T-helper 17 cell (primary cell): ENCODE measurements at regions not wholly inside any gene's neighbourhood (a gene's known extent, or its start where the extent isn't known, plus 50 kb on each side); places are given as distances from the start of the nearest gene placed in this dataset.

Experiments used
- ATAC-seq: fragments of 150-1000 bp; cut with Tn5 transposase; 2 replicates; pipeline ENCODE4 v1.10.0; 2021; ENCODE audit warnings: mild to moderate bottlenecking, moderate library complexity
- DNase-seq, 3 donors: peaks; one replicate each; pipeline versions ENCODE4 v3.0.0 to v3.0.0-alpha.2; 2020 to 2021
- H3K9me3 ChIP-seq: one replicate; pipeline ENCODE4 v1.7.0; 2013; ENCODE audit warnings: low read length, mild to moderate bottlenecking; ENCODE audit not compliant: control insufficient read depth, poor library complexity, severe bottlenecking
- H3K27ac Mint-ChIP-seq: one replicate; pipeline ENCODE4 v1.8.0; 2022; ENCODE audit warnings: mild to moderate bottlenecking, moderate library complexity, mixed read lengths
- H3K27me3 Mint-ChIP-seq: one replicate; pipeline ENCODE4 v1.8.0; 2022; ENCODE audit warnings: mixed read lengths
- H3K36me3 Mint-ChIP-seq: one replicate; pipeline ENCODE4 v1.8.0; 2022; ENCODE audit warnings: low read depth, mixed read lengths
- H3K4me1 Mint-ChIP-seq: one replicate; pipeline ENCODE4 v1.8.0; 2022; ENCODE audit warnings: mild to moderate bottlenecking, mixed read lengths
- H3K4me3 Mint-ChIP-seq: one replicate; pipeline ENCODE4 v1.8.0; 2022; ENCODE audit warnings: mild to moderate bottlenecking, moderate library complexity, mixed read lengths

- DNase-seq = no peak
- no peak overlapping the region for H3K27ac Mint-ChIP-seq
- H3K4me3 Mint-ChIP-seq = no peak overlapping the region
- ATAC-seq = no peak
- H3K36me3 Mint-ChIP-seq = no peaks in the 10 kb centered on the region
- H3K4me1 Mint-ChIP-seq = no peaks in the 10 kb centered on the region
- no peaks in the 10 kb centered on the region for H3K9me3 ChIP-seq
- H3K27me3 Mint-ChIP-seq = no peaks in the 10 kb centered on the region
These were observed 421.3 kb downstream of the FAT4 start for GRCh38 chr4:125736057-125736456.

- Mint-ChIP-seq H3K27me3 (no peaks in the 10 kb centered on the region), H3K4me1 (no peaks in the 10 kb centered on the region), H3K27ac (no peak overlapping the region), H3K36me3 (no peaks in the 10 kb centered on the region), H3K4me3 (no peak overlapping the region)
- DNase-seq (no peak), ATAC-seq (no peak)
- H3K9me3 ChIP-seq = no peaks in the 10 kb centered on the region
These were observed 425.0 kb downstream of the FAT4 start for GRCh38 chr4:125739760-125740159.

GRCh38 chr4:125741825-125742452 is 427.2 kb downstream of the FAT4 start:
- H3K9me3 ChIP-seq = no peaks in the 10 kb centered on the region
- ATAC-seq (no peak), DNase-seq (no peak)
- no peaks in the 10 kb centered on the region for H3K27me3 Mint-ChIP-seq
- H3K36me3 Mint-ChIP-seq = no peaks in the 10 kb centered on the region
- no peak overlapping the region for H3K4me3 Mint-ChIP-seq
- no peaks in the 10 kb centered on the region for H3K4me1 Mint-ChIP-seq
- H3K27ac Mint-ChIP-seq = no peak overlapping the region

GRCh38 chr4:125744891-125745364 is 430.2 kb downstream of the FAT4 start:
- Mint-ChIP-seq H3K36me3 (no peaks in the 10 kb centered on the region), H3K4me1 (no peaks in the 10 kb centered on the region), H3K27ac (no peak overlapping the region), H3K4me3 (no peak overlapping the region), H3K27me3 (no peaks in the 10 kb centered on the region)
- no peaks in the 10 kb centered on the region for H3K9me3 ChIP-seq
- DNase-seq = peak in 1 of 3 donors; percentile 10
- no peak for ATAC-seq

GRCh38 chr4:125749354-125749753 is 434.6 kb downstream of the FAT4 start:
- H3K27me3 Mint-ChIP-seq = no peaks in the 10 kb centered on the region

GRCh38 chr4:125750399-125750798 is 435.6 kb downstream of the FAT4 start:
- no peak overlapping the region for H3K4me3 Mint-ChIP-seq
- H3K27ac Mint-ChIP-seq = no peak overlapping the region
- no peaks in the 10 kb centered on the region for H3K27me3 Mint-ChIP-seq
- DNase-seq (no peak), ATAC-seq (no peak)
- H3K9me3 ChIP-seq = no peaks in the 10 kb centered on the region
- no peaks in the 10 kb centered on the region for H3K36me3 Mint-ChIP-seq
- no peaks in the 10 kb centered on the region for H3K4me1 Mint-ChIP-seq

More at GRCh38 chr4:125749354-125749753, 434.6 kb downstream of the FAT4 start:
- no peaks in the 10 kb centered on the region for H3K4me1 Mint-ChIP-seq
- no peaks in the 10 kb centered on the region for H3K9me3 ChIP-seq
- DNase-seq (no peak), ATAC-seq (no peak)
- H3K36me3 Mint-ChIP-seq = no peaks in the 10 kb centered on the region
- H3K4me3 Mint-ChIP-seq = no peak overlapping the region
- H3K27ac Mint-ChIP-seq = no peak overlapping the region

GRCh38 chr4:125750828-125751466 is 436.2 kb downstream of the FAT4 start:
- DNase-seq (no peak), ATAC-seq (no peak)
- no peaks in the 10 kb centered on the region for H3K27me3 Mint-ChIP-seq
- no peaks in the 10 kb centered on the region for H3K9me3 ChIP-seq
- H3K27ac Mint-ChIP-seq = no peak overlapping the region
- no peaks in the 10 kb centered on the region for H3K4me1 Mint-ChIP-seq
- H3K36me3 Mint-ChIP-seq = no peaks in the 10 kb centered on the region
- H3K4me3 Mint-ChIP-seq = no peak overlapping the region

GRCh38 chr4:125758438-125758837 is 443.7 kb downstream of the FAT4 start:
- no peaks in the 10 kb centered on the region for H3K36me3 Mint-ChIP-seq
- DNase-seq = no peak
- ATAC-seq = no peak
- no peak overlapping the region for H3K4me3 Mint-ChIP-seq
- no peaks in the 10 kb centered on the region for H3K9me3 ChIP-seq
- H3K4me1 Mint-ChIP-seq = no peaks in the 10 kb centered on the region
- no peaks in the 10 kb centered on the region for H3K27me3 Mint-ChIP-seq
- no peak overlapping the region for H3K27ac Mint-ChIP-seq

GRCh38 chr4:125760201-125760819 is 445.6 kb downstream of the FAT4 start:
- Mint-ChIP-seq H3K36me3 (no peaks in the 10 kb centered on the region), H3K27me3 (no peaks in the 10 kb centered on the region), H3K27ac (no peak overlapping the region), H3K4me3 (no peak overlapping the region), H3K4me1 (no peaks in the 10 kb centered on the region)
- ATAC-seq (no peak), DNase-seq (no peak)
- H3K9me3 ChIP-seq = no peaks in the 10 kb centered on the region

GRCh38 chr4:125760956-125761355 is 446.2 kb downstream of the FAT4 start:
- Mint-ChIP-seq H3K4me3 (no peak overlapping the region), H3K27me3 (no peaks in the 10 kb centered on the region), H3K36me3 (no peaks in the 10 kb centered on the region), H3K4me1 (no peaks in the 10 kb centered on the region), H3K27ac (no peak overlapping the region)
- H3K9me3 ChIP-seq = no peaks in the 10 kb centered on the region
- no peak for ATAC-seq
- DNase-seq = no peak

GRCh38 chr4:125762537-125762936 is 447.8 kb downstream of the FAT4 start:
- no peaks in the 10 kb centered on the region for H3K9me3 ChIP-seq
- Mint-ChIP-seq H3K36me3 (no peaks in the 10 kb centered on the region), H3K4me1 (no peaks in the 10 kb centered on the region), H3K27me3 (no peaks in the 10 kb centered on the region), H3K27ac (no peak overlapping the region), H3K4me3 (no peak overlapping the region)
- ATAC-seq = no peak
- DNase-seq = no peak

- no peak for DNase-seq
- H3K9me3 ChIP-seq = no peaks in the 10 kb centered on the region
- no peak overlapping the region for H3K4me3 Mint-ChIP-seq
- H3K36me3 Mint-ChIP-seq = no peaks in the 10 kb centered on the region
- no peaks in the 10 kb centered on the region for H3K4me1 Mint-ChIP-seq
- no peaks in the 10 kb centered on the region for H3K27me3 Mint-ChIP-seq
- no peak for ATAC-seq
- no peak overlapping the region for H3K27ac Mint-ChIP-seq
These were observed 451.2 kb downstream of the FAT4 start for GRCh38 chr4:125765941-125766340.

- H3K9me3 ChIP-seq = no peaks in the 10 kb centered on the region
- no peak overlapping the region for H3K27ac Mint-ChIP-seq
These were observed 456.2 kb downstream of the FAT4 start for GRCh38 chr4:125770814-125771398.

More at GRCh38 chr4:125770814-125771398, 456.2 kb downstream of the FAT4 start:
- Mint-ChIP-seq H3K4me1 (no peaks in the 10 kb centered on the region), H3K4me3 (no peak overlapping the region), H3K27me3 (no peaks in the 10 kb centered on the region), H3K36me3 (no peaks in the 10 kb centered on the region)
- DNase-seq (no peak), ATAC-seq (no peak)
